Prostate gland (tissue), 2 donors: ENCODE measurements at regions not wholly inside any gene's neighbourhood (a gene's known extent, or its start where the extent isn't known, plus 50 kb on each side); places are given as distances from the start of the nearest gene placed in this dataset.

Experiments used
- CTCF ChIP-seq, 4 experiments: fragments of 200-600 bp in 2 of 4; fragments of 450-650 bp in 2 of 4; sonication (generic) in 2 of 4; IDR thresholded peaks; 1 replicate in 3 of 4; 2 replicates in 1 of 4; pipeline ENCODE4 v1.5.1; 2016 to 2019; ENCODE audit warnings: antibody characterized with exemption in 4 of 4, mild to moderate bottlenecking in 2 of 4, moderate library complexity in 2 of 4
- POLR2A ChIP-seq: fragments of 450-650 bp; IDR thresholded peaks from one replicate; pipeline ENCODE4 v1.6.1; 2016; ENCODE audit warnings: antibody characterized with exemption, mild to moderate bottlenecking
- POLR2AphosphoS5 ChIP-seq: sonication (generic); formaldehyde crosslinking; IDR thresholded peaks from one replicate; pipeline ENCODE4 v1.6.1; 2017; ENCODE audit warnings: antibody characterized with exemption

GRCh38 chr4:4625488-4625887, 83.6 kb upstream of the STX18 start:
- TF ChIP-seq CTCF (IDR thresholded peaks at IDR 0.05) (no peak), POLR2AphosphoS5 (no peak), POLR2A (no peak)
